Left ventricle myocardium inferior (tissue), 1 donor: ENCODE measurements at regions not wholly inside any gene's neighbourhood (a gene's known extent, or its start where the extent isn't known, plus 50 kb on each side); places are given as distances from the start of the nearest gene placed in this dataset.
"Not testable (repeated sequence)": the region's sequence is repeated elsewhere in the genome, so short reads cannot be mapped to it uniquely, and the experiment has no call there.

Experiments
- DNase-seq: peaks from one replicate; pipeline ENCODE4 v3.0.0-alpha.2; 2020
- H3K27ac ChIP-seq: fragments of 200-600 bp; replicated peaks from 2 replicates; pipeline ENCODE4 v1.8.0; 2021
- H3K27me3 ChIP-seq: fragments of 200-600 bp; 2 replicates; pipeline ENCODE4 v1.8.0; 2021; ENCODE audit warnings: low read depth
- H3K36me3 ChIP-seq: fragments of 200-600 bp; 2 replicates; pipeline ENCODE4 v1.8.0; 2021
- H3K4me1 ChIP-seq: fragments of 200-600 bp; 2 replicates; pipeline ENCODE4 v1.8.0; 2021
- H3K4me3 ChIP-seq: fragments of 200-600 bp; 2 replicates; pipeline ENCODE4 v1.8.0; 2021; ENCODE audit warnings: mild to moderate bottlenecking, moderate library complexity
- H3K9me3 ChIP-seq: fragments of 200-600 bp; replicated peaks from 2 replicates; pipeline ENCODE4 v1.8.0; 2021
- intact Hi-C: fragments of 100-400 bp; cut with micrococcal nuclease; formaldehyde crosslinking; loops from one replicate; pipeline ENCODE4 v1.11.0; 2022
- TF ChIP-seq, protein P1 (sequence below): fragments of 200-600 bp; IDR thresholded peaks from 2 replicates; pipeline ENCODE4 v1.8.0; 2021; ENCODE audit warnings: antibody characterized with exemption, mild to moderate bottlenecking, borderline replicate concordance
- donor health status: DM: no; HTN: yes; CAD: no; lungs with severe emphysema.

DNA sequence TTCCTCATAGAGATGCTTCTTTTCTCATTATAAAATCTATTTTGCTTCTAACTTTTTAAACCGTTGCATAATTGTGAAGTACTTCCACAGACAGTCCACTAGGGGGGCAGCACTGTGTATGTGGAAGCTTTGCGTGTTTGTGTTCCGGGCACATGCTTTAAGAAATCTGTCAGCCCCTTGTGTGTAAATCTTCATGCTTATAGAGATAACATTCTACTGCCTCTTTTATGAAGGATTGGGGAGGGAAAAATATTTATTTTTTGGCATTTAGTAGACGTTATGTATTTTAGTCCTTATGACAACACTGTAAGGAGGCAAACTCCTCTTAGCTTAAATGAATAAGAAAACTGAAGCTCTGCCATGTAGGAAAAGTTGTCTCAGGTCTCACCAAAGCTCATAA, 157.3 kb upstream of the PTGFR start:
- Histone ChIP-seq H3K9me3 (peaks cover 4% of the 10 kb centered on the region), H3K27me3 (no peaks in the 10 kb centered on the region), H3K36me3 (no peaks in the 10 kb centered on the region), H3K27ac (no peak overlapping the region), H3K4me1 (no peaks in the 10 kb centered on the region), H3K4me3 (no peak overlapping the region)
- TF ChIP-seq, protein P1, sequence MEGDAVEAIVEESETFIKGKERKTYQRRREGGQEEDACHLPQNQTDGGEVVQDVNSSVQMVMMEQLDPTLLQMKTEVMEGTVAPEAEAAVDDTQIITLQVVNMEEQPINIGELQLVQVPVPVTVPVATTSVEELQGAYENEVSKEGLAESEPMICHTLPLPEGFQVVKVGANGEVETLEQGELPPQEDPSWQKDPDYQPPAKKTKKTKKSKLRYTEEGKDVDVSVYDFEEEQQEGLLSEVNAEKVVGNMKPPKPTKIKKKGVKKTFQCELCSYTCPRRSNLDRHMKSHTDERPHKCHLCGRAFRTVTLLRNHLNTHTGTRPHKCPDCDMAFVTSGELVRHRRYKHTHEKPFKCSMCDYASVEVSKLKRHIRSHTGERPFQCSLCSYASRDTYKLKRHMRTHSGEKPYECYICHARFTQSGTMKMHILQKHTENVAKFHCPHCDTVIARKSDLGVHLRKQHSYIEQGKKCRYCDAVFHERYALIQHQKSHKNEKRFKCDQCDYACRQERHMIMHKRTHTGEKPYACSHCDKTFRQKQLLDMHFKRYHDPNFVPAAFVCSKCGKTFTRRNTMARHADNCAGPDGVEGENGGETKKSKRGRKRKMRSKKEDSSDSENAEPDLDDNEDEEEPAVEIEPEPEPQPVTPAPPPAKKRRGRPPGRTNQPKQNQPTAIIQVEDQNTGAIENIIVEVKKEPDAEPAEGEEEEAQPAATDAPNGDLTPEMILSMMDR, result peak; percentile 63
- intact Hi-C loops, result no loop called here
- DNase-seq, result no peak

DNA sequence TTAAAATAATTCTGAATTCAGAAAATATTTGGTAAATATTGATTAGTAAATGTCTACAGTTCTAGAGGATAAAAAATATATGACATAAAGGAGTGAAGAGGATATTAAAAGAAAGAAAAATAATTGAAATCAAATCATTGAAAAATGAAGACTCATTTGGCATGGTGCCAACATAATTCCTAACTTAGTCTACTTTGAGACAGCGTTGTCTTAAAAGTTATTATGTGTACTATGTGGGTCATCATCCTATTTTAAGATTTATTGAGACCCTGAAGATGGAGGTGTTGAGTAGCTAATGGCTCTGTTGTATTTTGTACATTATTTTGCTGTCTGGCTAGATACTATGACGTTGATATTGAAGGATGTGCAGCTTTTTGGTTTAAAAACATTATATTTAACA, 156.7 kb upstream of the PTGFR start:
- TF ChIP-seq, protein P1, result no peak
- intact Hi-C loops, result no loop called here
- peaks cover 4% of the 10 kb centered on the region for H3K9me3 ChIP-seq
- DNase-seq, result no peak
- no peak overlapping the region for H3K4me3 ChIP-seq
- H3K4me1 ChIP-seq, result no peaks in the 10 kb centered on the region
- no peaks in the 10 kb centered on the region for H3K27me3 ChIP-seq
- no peak overlapping the region for H3K27ac ChIP-seq
- no peaks in the 10 kb centered on the region for H3K36me3 ChIP-seq

DNA sequence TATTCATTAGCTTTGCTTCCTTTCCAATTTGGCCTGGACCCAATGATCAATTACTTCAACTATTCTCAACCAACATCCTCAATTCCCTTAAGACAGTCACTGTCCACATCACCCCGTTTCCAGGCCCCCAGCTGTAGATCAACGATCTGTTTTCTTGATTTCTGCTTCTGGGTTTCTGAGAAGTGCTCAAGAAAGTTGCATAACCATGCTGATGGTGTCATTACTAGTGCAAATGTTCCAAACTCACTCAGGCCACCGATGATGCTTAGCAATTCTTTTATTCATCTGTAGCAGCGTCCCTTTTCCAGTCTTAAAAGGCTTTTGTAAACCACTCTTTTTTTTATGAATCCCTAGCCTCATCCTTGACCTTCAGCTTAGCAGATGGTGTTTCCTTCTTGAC, 155.8 kb upstream of the PTGFR start:
- no peaks in the 10 kb centered on the region for H3K27me3 ChIP-seq
- intact Hi-C loops, result no loop called here
- no peak for DNase-seq
- H3K4me3 ChIP-seq, result no peak overlapping the region
- H3K4me1 ChIP-seq, result no peaks in the 10 kb centered on the region
- H3K36me3 ChIP-seq, result no peaks in the 10 kb centered on the region
- peaks cover 4% of the 10 kb centered on the region for H3K9me3 ChIP-seq
- TF ChIP-seq, protein P1, result no peak
- H3K27ac ChIP-seq, result peak overlapping the region; percentile 56

DNA sequence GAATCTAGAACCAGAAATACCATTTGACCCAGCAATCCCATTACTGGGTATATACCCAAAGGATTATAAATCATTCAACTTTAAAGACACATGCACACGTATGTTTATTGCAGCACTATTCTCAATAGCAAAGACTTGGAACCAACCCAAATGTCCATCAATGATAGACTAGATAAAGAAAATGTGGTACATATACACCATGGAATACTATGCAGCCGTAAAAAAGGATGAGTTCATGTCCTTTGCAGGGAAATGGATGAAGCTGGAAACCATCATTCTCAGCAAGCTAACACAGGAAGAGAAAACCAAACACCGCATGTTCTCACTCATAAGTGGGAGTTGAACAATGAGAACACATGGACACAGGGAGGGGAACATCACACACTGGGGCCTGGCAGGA, 154.0 kb upstream of the PTGFR start:
- H3K4me1 ChIP-seq, H3K27me3 ChIP-seq, H3K27ac ChIP-seq, intact Hi-C loops, H3K9me3 ChIP-seq, H3K4me3 ChIP-seq, DNase-seq, H3K36me3 ChIP-seq: not testable (repeated sequence)

DNA sequence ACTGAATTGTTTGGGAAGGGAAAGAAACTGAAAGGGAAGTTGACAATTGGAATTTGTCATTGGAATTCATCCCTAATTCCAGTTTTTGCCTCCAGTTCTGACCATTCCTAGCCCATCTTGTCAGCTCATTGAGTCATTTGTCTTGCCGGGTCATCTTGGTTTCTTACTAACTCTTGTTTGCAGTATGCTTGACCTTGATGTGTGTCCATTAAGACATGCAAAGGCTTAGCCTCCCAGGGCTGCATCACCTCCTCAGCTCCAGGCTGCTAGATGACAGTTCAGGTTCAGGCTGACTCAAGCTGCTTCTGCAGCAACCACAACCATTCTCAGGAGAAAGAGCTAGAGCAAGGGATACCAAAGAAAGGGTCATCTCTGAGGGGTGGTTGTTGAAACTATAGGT, 151.3 kb upstream of the PTGFR start:
- Histone ChIP-seq H3K9me3 (no peaks in the 10 kb centered on the region), H3K27ac (no peak overlapping the region), H3K36me3 (no peaks in the 10 kb centered on the region), H3K27me3 (no peaks in the 10 kb centered on the region), H3K4me1 (no peaks in the 10 kb centered on the region), H3K4me3 (no peak overlapping the region)
- TF ChIP-seq, protein P1, result no peak
- intact Hi-C loops, result no loop called here
- DNase-seq, result no peak

DNA sequence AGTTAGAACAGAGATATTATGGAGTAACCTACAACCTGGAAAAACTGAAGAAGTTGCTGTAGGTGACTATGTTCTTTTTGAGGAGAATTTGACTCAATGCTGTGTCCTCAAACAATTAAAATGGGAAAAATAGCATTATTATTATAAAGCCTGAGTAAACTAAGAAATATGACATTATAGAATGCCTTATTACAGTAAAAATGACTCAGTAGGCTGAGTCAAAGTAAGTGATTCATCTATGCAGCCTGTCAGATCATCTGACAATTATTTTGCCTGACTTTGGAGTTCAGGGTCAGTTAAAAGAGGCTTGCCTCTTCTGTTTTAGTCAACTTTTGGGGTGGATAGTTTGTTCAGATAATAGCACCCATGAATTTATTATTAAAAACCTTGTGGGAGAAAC, 150.8 kb upstream of the PTGFR start:
- no peak for DNase-seq
- Histone ChIP-seq H3K9me3 (no peaks in the 10 kb centered on the region), H3K27ac (no peak overlapping the region), H3K4me3 (no peak overlapping the region), H3K4me1 (no peaks in the 10 kb centered on the region), H3K36me3 (no peaks in the 10 kb centered on the region), H3K27me3 (no peaks in the 10 kb centered on the region)
- intact Hi-C loops, result no loop called here
- TF ChIP-seq, protein P1, result no peak
